WTC11 (cell line): ENCODE measurements at regions not wholly inside any gene's neighbourhood (a gene's known extent, or its start where the extent isn't known, plus 50 kb on each side); places are given as distances from the start of the nearest gene placed in this dataset.

Source experiments
- ATAC-seq: fragments of 200-7000 bp; cut with Tn5 transposase; 2 replicates; pipeline ENCODE4 v1.10.0; 2021; ENCODE audit warnings: mild to moderate bottlenecking, moderate library complexity
- CTCF ChIA-PET: fragments of 300-600 bp; sonication (Branson Sonifier 250); formaldehyde crosslinking; loops from one replicate; lab custom pipeline; 2021; ENCODE audit warnings: antibody characterized with exemption; lab: Charles Lee
- POLR2A ChIA-PET: fragments of 350-600 bp; sonication (Branson Sonifier 250); formaldehyde crosslinking; loops from one replicate; lab custom pipeline; 2021; ENCODE audit warnings: antibody characterized with exemption; lab: Charles Lee
- DNase-seq: peaks from one replicate; pipeline ENCODE4 v3.0.0; 2021; ENCODE audit warnings: low spot score
- H3K27ac Mint-ChIP-seq: 2 replicates; pipeline ENCODE4 v1.8.0; 2021; ENCODE audit warnings: mixed read lengths
- H3K27me3 Mint-ChIP-seq: 2 replicates; pipeline ENCODE4 v1.8.0; 2021; ENCODE audit warnings: low read depth, mild to moderate bottlenecking, moderate library complexity, mixed read lengths
- H3K36me3 Mint-ChIP-seq: 2 replicates; pipeline ENCODE4 v1.8.0; 2021; ENCODE audit warnings: mixed read lengths
- H3K4me1 Mint-ChIP-seq: 2 replicates; pipeline ENCODE4 v1.8.0; 2022; ENCODE audit warnings: mixed read lengths
- H3K4me3 Mint-ChIP-seq: 2 replicates; pipeline ENCODE4 v1.8.0; 2021; ENCODE audit warnings: mild to moderate bottlenecking, moderate library complexity, mixed read lengths
- H3K9me3 Mint-ChIP-seq: 2 replicates; pipeline ENCODE4 v1.8.0; 2021; ENCODE audit warnings: mixed read lengths
- ATF1 ChIP-seq: sonication (generic); formaldehyde crosslinking; IDR thresholded peaks from 2 replicates; pipeline ENCODE4 v1.8.1; 2023; ENCODE audit warnings: mild to moderate bottlenecking, moderate library complexity, missing genetic modification reagents
- CREM ChIP-seq: sonication (generic); formaldehyde crosslinking; IDR thresholded peaks from 2 replicates; pipeline ENCODE4 v1.8.1; 2022; ENCODE audit warnings: mild to moderate bottlenecking, missing genetic modification reagents, moderate library complexity
- ELF4 ChIP-seq: sonication (generic); formaldehyde crosslinking; IDR thresholded peaks from 2 replicates; pipeline ENCODE4 v1.8.1; 2022; ENCODE audit warnings: low read depth, mild to moderate bottlenecking, moderate library complexity, missing genetic modification reagents
- FOXP1 ChIP-seq: sonication (generic); formaldehyde crosslinking; IDR thresholded peaks from 2 replicates; pipeline ENCODE4 v1.8.0; 2022; ENCODE audit warnings: missing genetic modification reagents, mild to moderate bottlenecking, moderate library complexity, borderline replicate concordance
- MYBL2 ChIP-seq: sonication (generic); formaldehyde crosslinking; IDR thresholded peaks from 2 replicates; pipeline ENCODE4 v1.8.1; 2023; ENCODE audit warnings: mild to moderate bottlenecking, moderate library complexity, missing genetic modification reagents
- NFE2L1 ChIP-seq: sonication (generic); formaldehyde crosslinking; IDR thresholded peaks from 2 replicates; pipeline ENCODE4 v1.8.1; 2023; ENCODE audit warnings: missing genetic modification reagents
- NFYB ChIP-seq: sonication (generic); formaldehyde crosslinking; conservative IDR thresholded peaks from 2 replicates; pipeline ENCODE4 v1.8.0; 2022; ENCODE audit warnings: low read depth, missing genetic modification reagents
- RELA ChIP-seq: sonication (generic); formaldehyde crosslinking; IDR thresholded peaks from 2 replicates; pipeline ENCODE4 v1.8.1; 2022; ENCODE audit warnings: missing genetic modification reagents, mild to moderate bottlenecking, borderline replicate concordance
- SMAD3 ChIP-seq: sonication (generic); formaldehyde crosslinking; IDR thresholded peaks from 2 replicates; pipeline ENCODE4 v1.8.0; 2022; ENCODE audit warnings: missing genetic modification reagents, mild to moderate bottlenecking, borderline replicate concordance
- SOX15 ChIP-seq: fragments of 250-450 bp; sonication (Bioruptor Pico); IDR thresholded peaks from 2 replicates; pipeline ENCODE4 v1.9.0; 2021; ENCODE audit warnings: mild to moderate bottlenecking
- TCF7 ChIP-seq: sonication (generic); formaldehyde crosslinking; IDR thresholded peaks from 2 replicates; pipeline ENCODE4 v1.8.0; 2022; ENCODE audit warnings: mild to moderate bottlenecking, low read depth, missing genetic modification reagents, moderate library complexity
- TP53 ChIP-seq: sonication (generic); formaldehyde crosslinking; IDR thresholded peaks from 2 replicates; pipeline ENCODE4 v1.8.1; 2023; ENCODE audit warnings: mild to moderate bottlenecking, missing genetic modification reagents
- ZNF121 ChIP-seq: sonication (generic); formaldehyde crosslinking; IDR thresholded peaks from 2 replicates; pipeline ENCODE4 v1.8.0; 2023; ENCODE audit warnings: missing genetic modification reagents
- ZNF396 ChIP-seq: fragments of 250-450 bp; sonication (Bioruptor Pico); IDR thresholded peaks from 2 replicates; pipeline ENCODE4 v1.8.0; 2021; ENCODE audit warnings: mild to moderate bottlenecking, moderate library complexity, borderline replicate concordance
- ZNF671 ChIP-seq: fragments of 250-450 bp; sonication (Bioruptor Pico); IDR thresholded peaks from 2 replicates; pipeline ENCODE4 v1.8.0; 2021; ENCODE audit warnings: mild to moderate bottlenecking
- TF ChIP-seq, protein P1 (sequence below): sonication (generic); formaldehyde crosslinking; IDR thresholded peaks from 2 replicates; pipeline ENCODE4 v1.8.0; 2022; ENCODE audit warnings: mild to moderate bottlenecking, missing genetic modification reagents
- TF ChIP-seq, protein P2 (sequence below): sonication (generic); formaldehyde crosslinking; IDR thresholded peaks from 2 replicates; pipeline ENCODE4 v1.8.1; 2023; ENCODE audit warnings: mild to moderate bottlenecking, missing genetic modification reagents
- TF ChIP-seq, protein P3 (sequence below): fragments of 250-450 bp; sonication (Bioruptor Pico); IDR thresholded peaks from 2 replicates; pipeline ENCODE4 v1.9.0; 2021; ENCODE audit warnings: mild to moderate bottlenecking, borderline replicate concordance
- TF ChIP-seq, protein P4 (sequence below): fragments of 250-450 bp; sonication (Bioruptor Pico); IDR thresholded peaks from 2 replicates; pipeline ENCODE4 v2.1.2; 2022; ENCODE audit warnings: mild to moderate bottlenecking, moderate library complexity

GRCh38 chr18:55083461-55083860 is 124.2 kb upstream of the CCDC68 start:
- H3K27me3 Mint-ChIP-seq = no peaks in the 10 kb centered on the region
- TF ChIP-seq FOXP1 (no peak), ZNF121 (no peak), ATF1 (CRISPR knock-in tag) (no peak)
- TF ChIP-seq, protein P1, sequence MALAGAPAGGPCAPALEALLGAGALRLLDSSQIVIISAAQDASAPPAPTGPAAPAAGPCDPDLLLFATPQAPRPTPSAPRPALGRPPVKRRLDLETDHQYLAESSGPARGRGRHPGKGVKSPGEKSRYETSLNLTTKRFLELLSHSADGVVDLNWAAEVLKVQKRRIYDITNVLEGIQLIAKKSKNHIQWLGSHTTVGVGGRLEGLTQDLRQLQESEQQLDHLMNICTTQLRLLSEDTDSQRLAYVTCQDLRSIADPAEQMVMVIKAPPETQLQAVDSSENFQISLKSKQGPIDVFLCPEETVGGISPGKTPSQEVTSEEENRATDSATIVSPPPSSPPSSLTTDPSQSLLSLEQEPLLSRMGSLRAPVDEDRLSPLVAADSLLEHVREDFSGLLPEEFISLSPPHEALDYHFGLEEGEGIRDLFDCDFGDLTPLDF (CRISPR knock-in tag) = no peak
- H3K4me3 Mint-ChIP-seq = no peak overlapping the region
- CTCF ChIA-PET = no interaction called here
- H3K36me3 Mint-ChIP-seq = no peaks in the 10 kb centered on the region
- H3K9me3 Mint-ChIP-seq = no peaks in the 10 kb centered on the region
- H3K27ac Mint-ChIP-seq = no peak overlapping the region
- DNase-seq (no peak), ATAC-seq (no peak)
- 0 out of 2 replicates have a peak, but pooled peaks cover 12% of the 10 kb centered on the region for H3K4me1 Mint-ChIP-seq
- POLR2A ChIA-PET = no interaction called here

- Mint-ChIP-seq H3K27me3 (no peaks in the 10 kb centered on the region), H3K9me3 (no peaks in the 10 kb centered on the region), H3K4me1 (0 out of 2 replicates have a peak, but pooled peaks cover 7% of the 10 kb centered on the region), H3K27ac (no peak overlapping the region), H3K4me3 (no peak overlapping the region), H3K36me3 (no peaks in the 10 kb centered on the region)
- ChIA-PET POLR2A (no interaction called here), CTCF (no interaction called here)
- peak; percentile 71 for ATAC-seq
- no peak for DNase-seq
- TF ChIP-seq RELA (CRISPR knock-in tag) = no peak
- no peak for TF ChIP-seq NFYB (CRISPR knock-in tag)
- TF ChIP-seq SMAD3 (CRISPR knock-in tag) = no peak
- TF ChIP-seq ZNF671 = no peak
- no peak for TF ChIP-seq ZNF121
- TF ChIP-seq SOX15 = no peak
- TF ChIP-seq, protein P2, sequence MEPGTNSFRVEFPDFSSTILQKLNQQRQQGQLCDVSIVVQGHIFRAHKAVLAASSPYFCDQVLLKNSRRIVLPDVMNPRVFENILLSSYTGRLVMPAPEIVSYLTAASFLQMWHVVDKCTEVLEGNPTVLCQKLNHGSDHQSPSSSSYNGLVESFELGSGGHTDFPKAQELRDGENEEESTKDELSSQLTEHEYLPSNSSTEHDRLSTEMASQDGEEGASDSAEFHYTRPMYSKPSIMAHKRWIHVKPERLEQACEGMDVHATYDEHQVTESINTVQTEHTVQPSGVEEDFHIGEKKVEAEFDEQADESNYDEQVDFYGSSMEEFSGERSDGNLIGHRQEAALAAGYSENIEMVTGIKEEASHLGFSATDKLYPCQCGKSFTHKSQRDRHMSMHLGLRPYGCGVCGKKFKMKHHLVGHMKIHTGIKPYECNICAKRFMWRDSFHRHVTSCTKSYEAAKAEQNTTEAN (CRISPR knock-in tag) = no peak
- TF ChIP-seq TCF7 (CRISPR knock-in tag) = no peak
- TF ChIP-seq, protein P3, sequence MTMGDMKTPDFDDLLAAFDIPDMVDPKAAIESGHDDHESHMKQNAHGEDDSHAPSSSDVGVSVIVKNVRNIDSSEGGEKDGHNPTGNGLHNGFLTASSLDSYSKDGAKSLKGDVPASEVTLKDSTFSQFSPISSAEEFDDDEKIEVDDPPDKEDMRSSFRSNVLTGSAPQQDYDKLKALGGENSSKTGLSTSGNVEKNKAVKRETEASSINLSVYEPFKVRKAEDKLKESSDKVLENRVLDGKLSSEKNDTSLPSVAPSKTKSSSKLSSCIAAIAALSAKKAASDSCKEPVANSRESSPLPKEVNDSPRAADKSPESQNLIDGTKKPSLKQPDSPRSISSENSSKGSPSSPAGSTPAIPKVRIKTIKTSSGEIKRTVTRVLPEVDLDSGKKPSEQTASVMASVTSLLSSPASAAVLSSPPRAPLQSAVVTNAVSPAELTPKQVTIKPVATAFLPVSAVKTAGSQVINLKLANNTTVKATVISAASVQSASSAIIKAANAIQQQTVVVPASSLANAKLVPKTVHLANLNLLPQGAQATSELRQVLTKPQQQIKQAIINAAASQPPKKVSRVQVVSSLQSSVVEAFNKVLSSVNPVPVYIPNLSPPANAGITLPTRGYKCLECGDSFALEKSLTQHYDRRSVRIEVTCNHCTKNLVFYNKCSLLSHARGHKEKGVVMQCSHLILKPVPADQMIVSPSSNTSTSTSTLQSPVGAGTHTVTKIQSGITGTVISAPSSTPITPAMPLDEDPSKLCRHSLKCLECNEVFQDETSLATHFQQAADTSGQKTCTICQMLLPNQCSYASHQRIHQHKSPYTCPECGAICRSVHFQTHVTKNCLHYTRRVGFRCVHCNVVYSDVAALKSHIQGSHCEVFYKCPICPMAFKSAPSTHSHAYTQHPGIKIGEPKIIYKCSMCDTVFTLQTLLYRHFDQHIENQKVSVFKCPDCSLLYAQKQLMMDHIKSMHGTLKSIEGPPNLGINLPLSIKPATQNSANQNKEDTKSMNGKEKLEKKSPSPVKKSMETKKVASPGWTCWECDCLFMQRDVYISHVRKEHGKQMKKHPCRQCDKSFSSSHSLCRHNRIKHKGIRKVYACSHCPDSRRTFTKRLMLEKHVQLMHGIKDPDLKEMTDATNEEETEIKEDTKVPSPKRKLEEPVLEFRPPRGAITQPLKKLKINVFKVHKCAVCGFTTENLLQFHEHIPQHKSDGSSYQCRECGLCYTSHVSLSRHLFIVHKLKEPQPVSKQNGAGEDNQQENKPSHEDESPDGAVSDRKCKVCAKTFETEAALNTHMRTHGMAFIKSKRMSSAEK (CRISPR knock-in tag) = no peak
- TF ChIP-seq ZNF396 (CRISPR knock-in tag) = no peak
- TF ChIP-seq MYBL2 = no peak
Measured at GRCh38 chr18:55079481-55080355, 120.5 kb upstream of the CCDC68 start.

GRCh38 chr18:55079067-55079466 is 119.8 kb upstream of the CCDC68 start:
- no peaks in the 10 kb centered on the region for H3K36me3 Mint-ChIP-seq
- no peak overlapping the region for H3K27ac Mint-ChIP-seq
- no peak overlapping the region for H3K4me3 Mint-ChIP-seq
- DNase-seq (no peak), ATAC-seq (no peak)
- ChIA-PET POLR2A (no interaction called here), CTCF (no interaction called here)
- H3K4me1 Mint-ChIP-seq = 0 out of 2 replicates have a peak, but pooled peaks cover 7% of the 10 kb centered on the region
- TF ChIP-seq ELF4 (CRISPR knock-in tag) = no peak
- no peak for TF ChIP-seq TP53 (CRISPR knock-in tag)
- TF ChIP-seq, protein P3 (CRISPR knock-in tag) = no peak
- TF ChIP-seq CREM (CRISPR knock-in tag) = no peak
- TF ChIP-seq, protein P4, sequence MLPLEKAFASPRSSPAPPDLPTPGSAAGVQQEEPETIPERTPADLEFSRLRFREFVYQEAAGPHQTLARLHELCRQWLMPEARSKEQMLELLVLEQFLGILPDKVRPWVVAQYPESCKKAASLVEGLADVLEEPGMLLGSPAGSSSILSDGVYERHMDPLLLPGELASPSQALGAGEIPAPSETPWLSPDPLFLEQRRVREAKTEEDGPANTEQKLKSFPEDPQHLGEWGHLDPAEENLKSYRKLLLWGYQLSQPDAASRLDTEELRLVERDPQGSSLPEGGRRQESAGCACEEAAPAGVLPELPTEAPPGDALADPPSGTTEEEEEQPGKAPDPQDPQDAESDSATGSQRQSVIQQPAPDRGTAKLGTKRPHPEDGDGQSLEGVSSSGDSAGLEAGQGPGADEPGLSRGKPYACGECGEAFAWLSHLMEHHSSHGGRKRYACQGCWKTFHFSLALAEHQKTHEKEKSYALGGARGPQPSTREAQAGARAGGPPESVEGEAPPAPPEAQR (CRISPR knock-in tag) = no peak
- no peak for TF ChIP-seq NFE2L1
- no peaks in the 10 kb centered on the region for H3K27me3 Mint-ChIP-seq
- H3K9me3 Mint-ChIP-seq = no peaks in the 10 kb centered on the region
